CD4-positive, alpha-beta T cell (primary cell): ENCODE measurements at regions not wholly inside any gene's neighbourhood (a gene's known extent, or its start where the extent isn't known, plus 50 kb on each side); places are given as distances from the start of the nearest gene placed in this dataset.

ENCODE experiments used
- ATAC-seq: fragments of 200-7000 bp; cut with Tn5 transposase; one replicate; pipeline ENCODE4 v1.10.0; 2022; ENCODE audit warnings: mild to moderate bottlenecking; ENCODE audit not compliant: poor library complexity
- CTCF ChIA-PET: fragments of 350-600 bp; sonication (Branson Sonifier 250); formaldehyde crosslinking; loops from one replicate; lab custom pipeline; 2021; ENCODE audit warnings: antibody characterized with exemption, inconsistent platforms; lab: Charles Lee
- POLR2A ChIA-PET: fragments of 350-600 bp; sonication (Branson Sonifier 250); formaldehyde crosslinking; loops from one replicate; lab custom pipeline; 2021; ENCODE audit warnings: antibody characterized with exemption, inconsistent platforms; lab: Charles Lee
- DNase-seq, 14 experiments: peaks; one replicate each; pipeline ENCODE4 v3.0.0-alpha.2; 2013 to 2020; ENCODE audit warnings: mixed read lengths in 2 of 14
- H3K27ac ChIP-seq, 2 donors: one replicate each; pipeline versions ENCODE4 v1.5.1 to v1.7.0; 2013; ENCODE audit warnings: low read length in 2 of 2, low read depth in 1 of 2, mild to moderate bottlenecking in 1 of 2
- H3K27me3 ChIP-seq, 2 experiments: 1 replicate in 1 of 2; 2 replicates in 1 of 2; pipeline versions ENCODE4 v1.6.1 to v1.7.0; 2013; ENCODE audit warnings: low read length in 2 of 2, control low read depth in 1 of 2, mild to moderate bottlenecking in 1 of 2, moderate library complexity in 1 of 2; ENCODE audit not compliant: insufficient read depth in 2 of 2, control insufficient read depth in 1 of 2
- H3K36me3 ChIP-seq: one replicate; pipeline ENCODE4 v1.6.1; 2013; ENCODE audit warnings: low read length, control low read depth; ENCODE audit not compliant: insufficient read depth
- H3K4me1 ChIP-seq: one replicate; pipeline ENCODE4 v1.6.1; 2013; ENCODE audit warnings: low read length, control low read depth; ENCODE audit not compliant: insufficient read depth
- H3K4me3 ChIP-seq: one replicate; pipeline ENCODE4 v1.5.1; 2013; ENCODE audit warnings: mild to moderate bottlenecking, low read length, moderate library complexity
- H3K9me3 ChIP-seq, 2 experiments: 1 replicate in 1 of 2; 2 replicates in 1 of 2; pipeline versions ENCODE4 v1.6.1 to v1.7.0; 2013; ENCODE audit warnings: low read length in 2 of 2, mild to moderate bottlenecking in 2 of 2, control low read depth in 1 of 2, moderate library complexity in 1 of 2; ENCODE audit not compliant: control insufficient read depth in 1 of 2, insufficient read depth in 1 of 2
- H3K27ac Mint-ChIP-seq: one replicate; pipeline ENCODE4 v1.8.0; 2020; ENCODE audit warnings: mixed read lengths
- H3K27me3 Mint-ChIP-seq: one replicate; pipeline ENCODE4 v1.8.0; 2021; ENCODE audit warnings: mixed read lengths
- H3K36me3 Mint-ChIP-seq: one replicate; pipeline ENCODE4 v1.8.0; 2021; ENCODE audit warnings: low read depth, mixed read lengths
- H3K4me1 Mint-ChIP-seq: one replicate; pipeline ENCODE4 v1.8.0; 2021; ENCODE audit warnings: low read depth, mixed read lengths
- H3K4me3 Mint-ChIP-seq: one replicate; pipeline ENCODE4 v1.8.0; 2020; ENCODE audit warnings: mild to moderate bottlenecking, mixed read lengths
- H3K9me3 Mint-ChIP-seq: one replicate; pipeline ENCODE4 v1.8.0; 2020; ENCODE audit warnings: mixed read lengths
- CTCF ChIP-seq: fragments of 200-600 bp; IDR thresholded peaks from one replicate; pipeline ENCODE4 v1.8.0; 2022; ENCODE audit warnings: antibody characterized with exemption, mild to moderate bottlenecking
- intact Hi-C, 2 experiments: fragments of 100-400 bp; cut with DNase I in 1 of 2; cut with micrococcal nuclease in 1 of 2; formaldehyde crosslinking; loops; one replicate each; pipeline versions ENCODE4 v1.15.1 to v1.9.0; 2023 to 2025; cut with DNase I, micrococcal nuclease

DNA sequence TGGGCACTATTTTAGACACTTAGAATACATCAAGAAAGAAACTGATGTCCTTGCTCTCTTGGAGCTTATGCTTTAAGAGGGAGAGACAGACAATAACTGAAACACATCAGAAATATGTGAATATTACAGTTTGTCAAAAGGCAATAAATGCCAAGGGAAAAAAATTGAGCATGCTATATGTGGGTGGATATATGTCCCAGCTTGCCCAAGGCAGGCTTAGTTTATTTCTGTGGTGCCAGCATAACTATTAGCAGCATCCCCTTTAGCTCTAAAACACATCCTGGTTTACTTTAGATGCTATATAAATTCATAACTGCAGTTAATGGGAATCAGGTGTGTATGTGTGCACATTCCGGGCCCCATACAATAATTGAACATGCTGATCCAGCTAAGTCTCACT, 191.2 kb upstream of the PDZRN3 start:
- Mint-ChIP-seq H3K9me3 (peaks cover 15% of the 10 kb centered on the region), H3K27me3 (no peaks in the 10 kb centered on the region), H3K27ac (no peak overlapping the region), H3K36me3 (no peaks in the 10 kb centered on the region), H3K4me3 (no peak overlapping the region), H3K4me1 (no peaks in the 10 kb centered on the region)
- no peaks in the 10 kb centered on the region for H3K4me1 ChIP-seq
- no peaks in the 10 kb centered on the region for H3K36me3 ChIP-seq
- no peaks in the 10 kb centered on the region for H3K9me3 ChIP-seq
- intact Hi-C loops, result no loop called here
- no peaks in the 10 kb centered on the region for H3K27me3 ChIP-seq
- H3K4me3 ChIP-seq, result no peak overlapping the region
- ChIA-PET POLR2A (no interaction called here), CTCF (no interaction called here)
- ATAC-seq (no peak), DNase-seq (no peak)
- no peak for TF ChIP-seq CTCF
- no peak overlapping the region for H3K27ac ChIP-seq

GRCh38 chr3:73813692-73814292, 189.1 kb upstream of the PDZRN3 start:
- no peaks in the 10 kb centered on the region for H3K27me3 ChIP-seq
- ATAC-seq, result no peak
- Mint-ChIP-seq H3K36me3 (no peaks in the 10 kb centered on the region), H3K4me1 (no peaks in the 10 kb centered on the region), H3K27me3 (no peaks in the 10 kb centered on the region), H3K4me3 (no peak overlapping the region), H3K9me3 (peaks cover 19% of the 10 kb centered on the region), H3K27ac (no peak overlapping the region)
- no peak for TF ChIP-seq CTCF
- no peak overlapping the region for H3K4me3 ChIP-seq
- intact Hi-C loops, result no loop called here
- H3K36me3 ChIP-seq, result no peaks in the 10 kb centered on the region
- POLR2A ChIA-PET, result no interaction called here
- H3K4me1 ChIP-seq, result no peaks in the 10 kb centered on the region
- CTCF ChIA-PET, result interaction anchor here (0.6 kb wide), 1 partner anchor 1166 kb away, joined by 3 read pairs; no protein-coding TSS in a partner anchor
- no peaks in the 10 kb centered on the region for H3K9me3 ChIP-seq
- DNase-seq, result no peak
- no peak overlapping the region for H3K27ac ChIP-seq

DNA sequence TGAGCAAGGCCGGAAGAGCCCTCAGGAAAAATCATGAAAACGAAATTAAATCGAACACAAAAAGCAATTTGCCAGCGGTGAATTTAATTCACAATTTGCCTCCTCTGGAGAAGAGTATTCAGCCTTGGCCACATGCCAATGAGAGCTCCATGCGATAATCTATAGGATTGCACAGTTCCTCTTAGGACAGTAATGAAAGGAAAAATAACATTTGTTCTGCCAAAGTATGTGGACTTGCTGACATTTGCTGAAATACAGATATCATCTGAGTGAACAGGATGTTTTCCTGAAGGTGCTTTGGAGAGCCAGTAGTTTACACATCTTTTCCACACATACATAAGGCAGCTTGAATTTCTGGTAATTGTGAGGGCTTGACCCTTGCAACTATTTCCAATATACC, 188.6 kb upstream of the PDZRN3 start:
- Mint-ChIP-seq H3K27me3 (no peaks in the 10 kb centered on the region), H3K4me3 (no peak overlapping the region), H3K4me1 (no peaks in the 10 kb centered on the region), H3K27ac (no peak overlapping the region), H3K9me3 (peaks cover 19% of the 10 kb centered on the region), H3K36me3 (no peaks in the 10 kb centered on the region)
- ATAC-seq (no peak), DNase-seq (no peak)
- Histone ChIP-seq H3K4me3 (no peak overlapping the region), H3K4me1 (no peaks in the 10 kb centered on the region), H3K27ac (no peak overlapping the region), H3K27me3 (no peaks in the 10 kb centered on the region), H3K36me3 (no peaks in the 10 kb centered on the region), H3K9me3 (no peaks in the 10 kb centered on the region)
- ChIA-PET CTCF (no interaction called here), POLR2A (no interaction called here)
- intact Hi-C loops, result no loop called here
- TF ChIP-seq CTCF, result no peak
